ENCODE measurements at regions not wholly inside any gene's neighbourhood (a gene's known extent, or its start where the extent isn't known, plus 50 kb on each side); places are given as distances from the start of the nearest gene placed in this dataset.

- ATAC-seq (replicated peaks in 6 of 8), result no peak
- H3K4me1 ChIP-seq (replicated peaks in 1 of 2), result peaks cover 0 to 3% of the 10 kb centered on the region in 2 donors
- in situ Hi-C loops (cut with MboI; ENCODE audit: low pct_unique_long_range_greater_than_20kb in 2 of 9, low sequenced_read_pairs in 9 of 9, unreplicated experiment in 9 of 9), result no loop called here
- H3K4me3 ChIP-seq, result no peak overlapping the region
- no peak overlapping the region for H3K27ac ChIP-seq
- WGBS, 10 experiments, result 34 to 100% (median 63%) methylated on average over 1 to 5 of the region's 5 CpGs
Observed at GRCh38 chr1:4581807-4582206, 72.6 kb upstream of the AJAP1 start.

- Histone ChIP-seq H3K4me1 (replicated peaks in 1 of 2) (peaks cover 0 to 3% of the 10 kb centered on the region in 2 donors), H3K4me3 (no peak overlapping the region), H3K27ac (no peak overlapping the region)
- peak in 3 of 8 experiments; percentile 40 to 82 (median 71) for ATAC-seq (replicated peaks in 6 of 8)
- in situ Hi-C loops (cut with MboI; ENCODE audit: low pct_unique_long_range_greater_than_20kb in 2 of 9, low sequenced_read_pairs in 9 of 9, unreplicated experiment in 9 of 9), result no loop called here
- WGBS, 10 experiments, result 0 to 93% (median 45%) methylated on average over 1 to 5 of the region's 5 CpGs; no CpG with 5 or more reads in 1 of the 10 experiments
Observed at GRCh38 chr1:4584449-4584848, 70.0 kb upstream of the AJAP1 start.

DNA sequence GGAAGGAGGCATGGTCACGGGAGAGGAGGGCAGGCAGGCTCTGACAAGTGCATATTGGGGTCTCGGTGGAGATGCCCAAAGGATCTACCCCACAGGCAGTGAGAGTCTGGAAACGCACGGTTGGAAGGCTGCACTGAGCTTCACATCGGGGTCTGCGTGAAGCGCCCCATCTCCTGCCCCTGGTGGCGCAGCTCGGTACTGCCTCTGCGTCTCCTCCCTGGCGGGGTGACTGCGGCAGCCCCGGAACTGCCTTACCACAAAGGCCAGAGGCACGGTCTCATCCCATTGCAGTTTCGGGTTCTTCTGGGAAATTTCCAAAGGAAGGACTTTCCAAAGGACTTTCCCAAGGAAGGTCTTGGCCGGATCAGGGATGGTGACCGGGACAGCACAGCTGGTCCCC is 69.2 kb upstream of the AJAP1 start:
- ATAC-seq (replicated peaks in 6 of 8), result no peak
- in situ Hi-C loops (cut with MboI; ENCODE audit: low pct_unique_long_range_greater_than_20kb in 2 of 9, low sequenced_read_pairs in 9 of 9, unreplicated experiment in 9 of 9), result no loop called here
- H3K27ac ChIP-seq, result no peak overlapping the region
- no peak overlapping the region for H3K4me3 ChIP-seq
- H3K4me1 ChIP-seq (replicated peaks in 1 of 2), result peaks cover 0 to 3% of the 10 kb centered on the region in 2 donors
- WGBS, 10 experiments, result 0 to 89% (median 59%) methylated on average over 2 to 15 of the region's 17 CpGs; no CpG with 5 or more reads in 2 of the 10 experiments

GRCh38 chr1:4585705-4586104 is 68.7 kb upstream of the AJAP1 start:
- in situ Hi-C loops (cut with MboI; ENCODE audit: low pct_unique_long_range_greater_than_20kb in 2 of 9, low sequenced_read_pairs in 9 of 9, unreplicated experiment in 9 of 9), result no loop called here
- Histone ChIP-seq H3K27ac (no peak overlapping the region), H3K4me3 (no peak overlapping the region), H3K4me1 (replicated peaks in 1 of 2) (peaks cover 0 to 3% of the 10 kb centered on the region in 2 donors)
- no peak for ATAC-seq (replicated peaks in 6 of 8)
- 0 to 69% (median 47%) methylated on average over 1 to 5 of the region's 6 CpGs; no CpG with 5 or more reads in 1 of the 10 experiments for WGBS, 10 experiments

DNA sequence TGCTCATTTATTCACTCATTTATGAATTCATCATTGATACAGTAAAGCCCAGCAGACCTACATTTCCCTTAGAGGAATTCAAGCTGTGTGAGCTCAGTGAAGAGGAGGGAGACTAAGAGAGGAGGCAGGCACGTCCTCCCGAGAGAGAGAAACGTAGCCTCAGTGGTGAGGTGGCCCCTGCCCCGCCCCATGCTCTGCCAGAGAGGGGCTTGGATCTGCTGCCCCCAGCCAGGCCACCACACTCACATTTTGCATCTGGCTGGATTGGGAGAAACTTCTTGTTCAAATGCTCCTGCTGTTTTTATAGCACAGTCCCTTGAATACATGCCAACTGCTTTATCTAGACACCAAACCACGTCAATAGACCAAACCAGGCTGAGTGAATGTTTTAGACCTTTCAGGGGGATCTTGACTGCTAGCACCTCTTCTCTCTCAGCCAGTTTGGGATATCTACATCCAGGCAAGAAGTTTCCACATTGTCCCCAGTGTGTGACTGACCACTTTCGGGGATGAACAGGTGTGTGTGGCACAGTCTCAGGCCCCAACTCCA is 67.7 kb upstream of the AJAP1 start:
- Histone ChIP-seq H3K27ac (no peak overlapping the region), H3K4me1 (replicated peaks in 1 of 2) (peaks cover 0 to 3% of the 10 kb centered on the region in 2 donors), H3K4me3 (no peak overlapping the region)
- in situ Hi-C loops (cut with MboI; ENCODE audit: low pct_unique_long_range_greater_than_20kb in 2 of 9, low sequenced_read_pairs in 9 of 9, unreplicated experiment in 9 of 9), result no loop called here
- 0 to 87% (median 11%) methylated on average over 1 to 5 of the region's 6 CpGs; no CpG with 5 or more reads in 3 of the 10 experiments for WGBS, 10 experiments
- no peak for ATAC-seq (replicated peaks in 6 of 8)

GRCh38 chr1:4587721-4588120 is 66.7 kb upstream of the AJAP1 start:
- WGBS, 10 experiments, result 18 to 100% (median 63%) methylated on average over 1 to 6 of the region's 6 CpGs
- in situ Hi-C loops (cut with MboI; ENCODE audit: low pct_unique_long_range_greater_than_20kb in 2 of 9, low sequenced_read_pairs in 9 of 9, unreplicated experiment in 9 of 9), result no loop called here
- no peak overlapping the region for H3K4me3 ChIP-seq

DNA sequence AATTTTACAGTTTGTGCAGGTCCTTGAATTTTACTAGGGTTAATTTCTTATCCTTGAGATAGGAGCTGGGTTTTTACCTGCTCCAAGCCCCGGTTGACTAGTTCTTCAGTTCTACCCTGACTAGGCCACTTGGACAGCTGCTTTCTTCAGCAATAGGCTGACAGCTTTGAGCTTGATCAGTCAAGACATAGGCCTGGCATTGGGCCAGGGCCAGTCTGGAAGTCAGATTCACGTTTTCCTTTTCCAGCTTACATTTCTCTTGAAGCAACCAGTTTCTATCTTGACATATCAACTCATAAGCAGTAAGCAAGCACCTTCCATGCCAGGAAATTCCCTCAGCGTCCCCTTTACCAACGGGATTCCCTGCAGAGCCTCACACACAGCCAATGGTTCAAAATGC is 63.7 kb upstream of the AJAP1 start:
- in situ Hi-C loops (cut with MboI; ENCODE audit: low pct_unique_long_range_greater_than_20kb in 2 of 9, low sequenced_read_pairs in 9 of 9, unreplicated experiment in 9 of 9), result no loop called here
- no peak for ATAC-seq (replicated peaks in 6 of 8)
- Histone ChIP-seq H3K4me1 (replicated peaks in 1 of 2) (no peaks in the 10 kb centered on the region), H3K27ac (no peak overlapping the region), H3K4me3 (no peak overlapping the region)
- WGBS, 10 experiments, result 0 to 96% (median 46%) methylated on average over 1 to 4 of the region's 4 CpGs; no CpG with 5 or more reads in 3 of the 10 experiments

More at GRCh38 chr1:4587721-4588120, 66.7 kb upstream of the AJAP1 start:
- Histone ChIP-seq H3K4me1 (replicated peaks in 1 of 2) (peaks cover 0 to 3% of the 10 kb centered on the region in 2 donors), H3K27ac (no peak overlapping the region)
- ATAC-seq (replicated peaks in 6 of 8), result no peak

DNA sequence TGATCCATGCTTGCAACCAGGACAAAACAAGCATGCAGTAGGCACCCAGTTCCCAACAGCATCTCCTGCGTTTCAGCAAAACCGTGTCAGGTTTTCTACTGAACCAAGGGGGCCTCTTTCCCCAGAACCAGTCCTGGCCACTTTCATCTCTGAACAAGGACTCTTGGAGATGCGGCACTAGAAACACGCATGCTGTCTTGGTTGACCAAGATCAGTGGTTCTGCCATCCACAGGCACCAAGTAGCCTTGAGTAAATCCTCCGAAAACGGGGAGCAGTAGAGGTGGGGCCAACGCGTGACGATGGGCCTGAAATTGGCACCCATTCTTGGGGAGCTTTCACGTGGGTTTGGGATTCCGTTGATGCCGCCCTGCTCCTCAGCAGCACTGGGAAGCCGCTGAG is 62.5 kb upstream of the AJAP1 start:
- no peak overlapping the region for H3K27ac ChIP-seq
- H3K4me3 ChIP-seq, result no peak overlapping the region
- no peak for ATAC-seq (replicated peaks in 6 of 8)
- H3K4me1 ChIP-seq (replicated peaks in 1 of 2), result no peaks in the 10 kb centered on the region
- in situ Hi-C loops (cut with MboI; ENCODE audit: low pct_unique_long_range_greater_than_20kb in 2 of 9, low sequenced_read_pairs in 9 of 9, unreplicated experiment in 9 of 9), result no loop called here
- WGBS, 10 experiments, result 0 to 89% (median 60%) methylated on average over 1 to 13 of the region's 13 CpGs; no CpG with 5 or more reads in 1 of the 10 experiments

DNA sequence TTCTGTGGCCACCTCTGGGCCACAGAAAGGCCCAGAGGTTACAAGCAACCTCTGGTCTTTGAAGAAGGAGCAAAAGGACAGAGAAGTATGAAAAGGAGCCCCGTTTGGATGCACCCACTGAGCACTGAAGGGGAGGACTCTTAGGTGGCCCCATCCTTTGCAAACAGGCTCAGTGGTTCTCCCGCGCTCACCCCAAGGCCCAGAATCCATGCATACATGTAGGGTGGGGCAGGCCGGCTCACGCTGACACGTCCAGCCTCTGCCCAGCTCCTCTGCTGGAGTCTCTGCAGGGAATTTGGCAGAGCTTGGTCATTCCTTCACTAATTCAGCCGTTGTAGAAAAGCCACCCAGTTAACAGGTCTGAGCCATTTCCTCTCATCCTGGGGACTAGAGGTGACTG is 61.3 kb upstream of the AJAP1 start:
- ATAC-seq (replicated peaks in 6 of 8), result peak in 1 of 8 experiments; percentile 65
- WGBS, 10 experiments, result 61 to 100% (median 75%) methylated on average over 2 to 7 of the region's 7 CpGs; no CpG with 5 or more reads in 4 of the 10 experiments
- no peak overlapping the region for H3K4me3 ChIP-seq
- no peaks in the 10 kb centered on the region for H3K4me1 ChIP-seq (replicated peaks in 1 of 2)
- in situ Hi-C loops (cut with MboI; ENCODE audit: low pct_unique_long_range_greater_than_20kb in 2 of 9, low sequenced_read_pairs in 9 of 9, unreplicated experiment in 9 of 9), result no loop called here
- H3K27ac ChIP-seq, result no peak overlapping the region

DNA sequence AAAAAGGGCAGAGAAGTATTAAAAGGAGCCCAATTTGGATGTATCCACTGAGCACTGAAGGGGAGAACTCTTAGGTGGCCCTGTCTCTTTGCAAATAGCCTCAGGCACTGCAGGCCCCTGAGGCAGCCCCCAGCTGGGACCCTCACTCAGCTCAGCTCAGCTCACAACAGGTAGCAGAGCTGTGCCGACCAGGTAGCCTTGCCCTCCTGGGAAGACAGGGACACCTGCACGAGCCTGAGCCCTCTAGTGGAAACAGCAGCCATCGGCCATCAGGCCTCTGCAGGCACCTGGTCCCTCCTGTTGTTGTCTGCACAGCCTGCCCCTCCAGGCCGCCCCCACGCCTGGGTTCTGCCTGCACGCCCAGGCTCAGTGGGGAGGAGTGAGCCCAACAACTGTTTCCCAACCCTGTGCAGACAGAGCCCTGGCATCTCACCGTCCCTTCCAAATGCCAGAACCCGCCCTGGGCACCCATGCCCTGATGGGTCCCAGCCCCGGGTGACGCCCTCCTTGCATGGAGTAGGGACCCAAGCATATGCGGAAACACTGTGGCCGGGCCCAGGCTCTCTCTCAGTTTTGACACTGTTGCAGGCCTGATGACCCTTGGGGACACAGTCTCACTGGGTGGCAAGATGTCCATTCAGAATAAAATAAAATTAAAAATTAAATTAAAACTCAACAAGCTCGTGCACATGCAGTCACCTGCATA is 60.0 kb upstream of the AJAP1 start:
- ATAC-seq (replicated peaks in 6 of 8), result no peak
- no peak overlapping the region for H3K4me3 ChIP-seq
- H3K4me1 ChIP-seq (replicated peaks in 1 of 2), result no peaks in the 10 kb centered on the region
- in situ Hi-C loops (cut with MboI; ENCODE audit: low pct_unique_long_range_greater_than_20kb in 2 of 9, low sequenced_read_pairs in 9 of 9, unreplicated experiment in 9 of 9), result no loop called here
- WGBS, 10 experiments, result 0 to 85% (median 46%) methylated on average over 2 to 12 of the region's 13 CpGs; no CpG with 5 or more reads in 2 of the 10 experiments
- no peak overlapping the region for H3K27ac ChIP-seq

DNA sequence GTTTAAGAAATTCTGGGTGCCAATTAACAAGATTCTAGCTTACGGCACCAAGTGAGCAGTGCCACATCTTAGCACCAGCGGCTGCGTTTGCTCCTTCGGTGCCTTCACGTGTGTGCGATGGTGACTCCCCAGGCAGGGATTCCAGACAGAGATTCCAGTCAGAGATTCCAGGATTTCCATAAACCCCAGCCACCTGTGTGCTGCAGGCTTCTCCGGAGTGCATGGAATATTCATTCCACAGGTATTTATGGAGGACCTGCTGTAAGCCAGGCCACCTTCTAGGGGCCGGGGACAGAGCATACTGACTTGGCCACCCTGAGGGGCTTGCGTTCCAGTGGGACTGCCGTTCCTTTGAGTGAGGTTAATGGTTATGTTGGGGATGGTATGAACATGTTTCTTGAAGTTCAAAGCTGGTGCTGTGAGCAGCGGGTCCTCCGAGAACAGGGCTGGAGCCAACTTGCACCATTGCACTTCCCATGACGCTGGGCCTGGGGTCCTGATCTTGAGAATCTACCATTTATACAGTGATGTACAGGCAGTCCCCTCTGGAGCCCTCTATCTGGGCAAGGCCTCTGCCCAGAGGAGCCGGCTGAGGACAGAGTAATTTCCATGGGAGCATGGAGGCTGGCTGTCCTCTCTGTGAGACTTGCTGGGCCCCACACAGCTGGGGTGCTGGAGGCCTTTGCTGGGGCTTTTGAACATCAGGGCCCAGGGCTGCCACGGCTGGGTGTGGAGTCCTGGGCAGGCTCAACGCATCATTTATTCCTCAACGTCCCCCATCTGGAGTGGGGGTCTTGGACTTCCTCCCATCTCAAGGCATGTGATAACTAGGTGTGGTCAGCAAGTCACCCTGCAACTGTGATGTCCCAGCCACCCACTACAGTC is 58.8 kb upstream of the AJAP1 start:
- Histone ChIP-seq H3K4me3 (no peak overlapping the region), H3K27ac (no peak overlapping the region), H3K4me1 (replicated peaks in 1 of 2) (no peaks in the 10 kb centered on the region)
- in situ Hi-C loops (cut with MboI; ENCODE audit: low pct_unique_long_range_greater_than_20kb in 2 of 9, low sequenced_read_pairs in 9 of 9, unreplicated experiment in 9 of 9), result no loop called here
- WGBS, 10 experiments, result 41 to 100% (median 82%) methylated on average over 1 to 11 of the region's 17 CpGs; no CpG with 5 or more reads in 3 of the 10 experiments
- no peak for ATAC-seq (replicated peaks in 6 of 8)

GRCh38 chr1:4596486-4596885 is 57.9 kb upstream of the AJAP1 start:
- 0 to 80% (median 50%) methylated on average over 1 to 7 of the region's 8 CpGs; no CpG with 5 or more reads in 3 of the 10 experiments for WGBS, 10 experiments
- peaks cover 0 to 3% of the 10 kb centered on the region in 2 donors for H3K4me1 ChIP-seq (replicated peaks in 1 of 2)
- ATAC-seq (replicated peaks in 6 of 8), result no peak
- in situ Hi-C loops (cut with MboI; ENCODE audit: low pct_unique_long_range_greater_than_20kb in 2 of 9, low sequenced_read_pairs in 9 of 9, unreplicated experiment in 9 of 9), result no loop called here
- H3K4me3 ChIP-seq, result no peak overlapping the region
- no peak overlapping the region for H3K27ac ChIP-seq

- WGBS, 10 experiments, result 14 to 100% (median 43%) methylated on average over 1 to 5 of the region's 5 CpGs; no CpG with 5 or more reads in 3 of the 10 experiments
- Histone ChIP-seq H3K4me3 (no peak overlapping the region), H3K4me1 (replicated peaks in 1 of 2) (peaks cover 0 to 8% of the 10 kb centered on the region in 2 donors), H3K27ac (no peak overlapping the region)
- in situ Hi-C loops (cut with MboI; ENCODE audit: low pct_unique_long_range_greater_than_20kb in 2 of 9, low sequenced_read_pairs in 9 of 9, unreplicated experiment in 9 of 9), result no loop called here
- ATAC-seq (replicated peaks in 6 of 8), result no peak
Observed at GRCh38 chr1:4597020-4597419, 57.4 kb upstream of the AJAP1 start.

Data from motor neuron (in vitro differentiated cells).